WTC11 (cell line): ENCODE measurements at regions not wholly inside any gene's neighbourhood (a gene's known extent, or its start where the extent isn't known, plus 50 kb on each side); places are given as distances from the start of the nearest gene placed in this dataset.

Source experiments
- ATAC-seq: fragments of 200-7000 bp; cut with Tn5 transposase; 2 replicates; pipeline ENCODE4 v1.10.0; 2021; ENCODE audit warnings: mild to moderate bottlenecking, moderate library complexity
- CTCF ChIA-PET: fragments of 300-600 bp; sonication (Branson Sonifier 250); formaldehyde crosslinking; loops from one replicate; lab custom pipeline; 2021; ENCODE audit warnings: antibody characterized with exemption; lab: Charles Lee
- POLR2A ChIA-PET: fragments of 350-600 bp; sonication (Branson Sonifier 250); formaldehyde crosslinking; loops from one replicate; lab custom pipeline; 2021; ENCODE audit warnings: antibody characterized with exemption; lab: Charles Lee
- DNase-seq: peaks from one replicate; pipeline ENCODE4 v3.0.0; 2021; ENCODE audit warnings: low spot score
- H3K27ac Mint-ChIP-seq: 2 replicates; pipeline ENCODE4 v1.8.0; 2021; ENCODE audit warnings: mixed read lengths
- H3K27me3 Mint-ChIP-seq: 2 replicates; pipeline ENCODE4 v1.8.0; 2021; ENCODE audit warnings: low read depth, mild to moderate bottlenecking, moderate library complexity, mixed read lengths
- H3K36me3 Mint-ChIP-seq: 2 replicates; pipeline ENCODE4 v1.8.0; 2021; ENCODE audit warnings: mixed read lengths
- H3K4me1 Mint-ChIP-seq: 2 replicates; pipeline ENCODE4 v1.8.0; 2022; ENCODE audit warnings: mixed read lengths
- H3K4me3 Mint-ChIP-seq: 2 replicates; pipeline ENCODE4 v1.8.0; 2021; ENCODE audit warnings: mild to moderate bottlenecking, moderate library complexity, mixed read lengths
- H3K9me3 Mint-ChIP-seq: 2 replicates; pipeline ENCODE4 v1.8.0; 2021; ENCODE audit warnings: mixed read lengths
- CREB1 ChIP-seq: sonication (generic); formaldehyde crosslinking; IDR thresholded peaks from 2 replicates; pipeline ENCODE4 v1.8.0; 2023; ENCODE audit warnings: mild to moderate bottlenecking, missing genetic modification reagents
- ESRRA ChIP-seq: sonication (generic); formaldehyde crosslinking; IDR thresholded peaks from 2 replicates; pipeline ENCODE4 v1.8.1; 2022; ENCODE audit warnings: mild to moderate bottlenecking, missing genetic modification reagents, borderline replicate concordance
- FOXK1 ChIP-seq: sonication (generic); formaldehyde crosslinking; IDR thresholded peaks from 2 replicates; pipeline ENCODE4 v1.8.0; 2022; ENCODE audit warnings: mild to moderate bottlenecking, moderate library complexity, missing genetic modification reagents
- IRF2 ChIP-seq: sonication (generic); formaldehyde crosslinking; IDR thresholded peaks from 2 replicates; pipeline ENCODE4 v1.8.0; 2022; ENCODE audit warnings: low read depth, missing genetic modification reagents, borderline replicate concordance
- JAZF1 ChIP-seq: fragments of 250-450 bp; sonication (Bioruptor Pico); IDR thresholded peaks from 2 replicates; pipeline ENCODE4 v1.9.0; 2021; ENCODE audit warnings: moderate library complexity, mild to moderate bottlenecking, inconsistent platforms
- NFE2L1 ChIP-seq: sonication (generic); formaldehyde crosslinking; IDR thresholded peaks from 2 replicates; pipeline ENCODE4 v1.8.1; 2023; ENCODE audit warnings: missing genetic modification reagents
- SOX15 ChIP-seq: fragments of 250-450 bp; sonication (Bioruptor Pico); IDR thresholded peaks from 2 replicates; pipeline ENCODE4 v1.9.0; 2021; ENCODE audit warnings: mild to moderate bottlenecking
- TEAD1 ChIP-seq: sonication (generic); formaldehyde crosslinking; IDR thresholded peaks from 2 replicates; pipeline ENCODE4 v1.8.0; 2022; ENCODE audit warnings: mild to moderate bottlenecking, missing genetic modification reagents
- ZNF232 ChIP-seq: sonication (generic); formaldehyde crosslinking; IDR thresholded peaks from 2 replicates; pipeline ENCODE4 v1.8.0; 2022; ENCODE audit warnings: mild to moderate bottlenecking, missing genetic modification reagents
- ZNF317 ChIP-seq: sonication (generic); formaldehyde crosslinking; IDR thresholded peaks from 2 replicates; pipeline ENCODE4 v1.8.1; 2023; ENCODE audit warnings: low read depth, mild to moderate bottlenecking, moderate library complexity, missing genetic modification reagents, borderline replicate concordance
- ZNF671 ChIP-seq: fragments of 250-450 bp; sonication (Bioruptor Pico); IDR thresholded peaks from 2 replicates; pipeline ENCODE4 v1.8.0; 2021; ENCODE audit warnings: mild to moderate bottlenecking
- TF ChIP-seq, protein P1 (sequence below): fragments of 250-450 bp; sonication (Bioruptor Pico); IDR thresholded peaks from 2 replicates; pipeline ENCODE4 v1.8.0; 2021; ENCODE audit warnings: mild to moderate bottlenecking
- TF ChIP-seq, protein P2 (sequence below): sonication (generic); formaldehyde crosslinking; IDR thresholded peaks from 2 replicates; pipeline ENCODE4 v1.8.0; 2022; ENCODE audit warnings: missing genetic modification reagents
- TF ChIP-seq, protein P3 (sequence below): sonication (generic); formaldehyde crosslinking; IDR thresholded peaks from 2 replicates; pipeline ENCODE4 v1.8.0; 2022; ENCODE audit warnings: mild to moderate bottlenecking, missing genetic modification reagents
- TF ChIP-seq, protein P4 (sequence below): fragments of 250-450 bp; sonication (Bioruptor Pico); conservative IDR thresholded peaks from 2 replicates; pipeline ENCODE4 v1.9.0; 2021; ENCODE audit warnings: mild to moderate bottlenecking
- TF ChIP-seq, protein P5 (sequence below): sonication (generic); formaldehyde crosslinking; IDR thresholded peaks from 2 replicates; pipeline ENCODE4 v1.8.0; 2023; ENCODE audit warnings: missing genetic modification reagents
- TF ChIP-seq, protein P6 (sequence below): sonication (generic); formaldehyde crosslinking; IDR thresholded peaks from 2 replicates; pipeline ENCODE4 v1.8.1; 2022; ENCODE audit warnings: mild to moderate bottlenecking, missing genetic modification reagents, moderate library complexity, borderline replicate concordance

DNA sequence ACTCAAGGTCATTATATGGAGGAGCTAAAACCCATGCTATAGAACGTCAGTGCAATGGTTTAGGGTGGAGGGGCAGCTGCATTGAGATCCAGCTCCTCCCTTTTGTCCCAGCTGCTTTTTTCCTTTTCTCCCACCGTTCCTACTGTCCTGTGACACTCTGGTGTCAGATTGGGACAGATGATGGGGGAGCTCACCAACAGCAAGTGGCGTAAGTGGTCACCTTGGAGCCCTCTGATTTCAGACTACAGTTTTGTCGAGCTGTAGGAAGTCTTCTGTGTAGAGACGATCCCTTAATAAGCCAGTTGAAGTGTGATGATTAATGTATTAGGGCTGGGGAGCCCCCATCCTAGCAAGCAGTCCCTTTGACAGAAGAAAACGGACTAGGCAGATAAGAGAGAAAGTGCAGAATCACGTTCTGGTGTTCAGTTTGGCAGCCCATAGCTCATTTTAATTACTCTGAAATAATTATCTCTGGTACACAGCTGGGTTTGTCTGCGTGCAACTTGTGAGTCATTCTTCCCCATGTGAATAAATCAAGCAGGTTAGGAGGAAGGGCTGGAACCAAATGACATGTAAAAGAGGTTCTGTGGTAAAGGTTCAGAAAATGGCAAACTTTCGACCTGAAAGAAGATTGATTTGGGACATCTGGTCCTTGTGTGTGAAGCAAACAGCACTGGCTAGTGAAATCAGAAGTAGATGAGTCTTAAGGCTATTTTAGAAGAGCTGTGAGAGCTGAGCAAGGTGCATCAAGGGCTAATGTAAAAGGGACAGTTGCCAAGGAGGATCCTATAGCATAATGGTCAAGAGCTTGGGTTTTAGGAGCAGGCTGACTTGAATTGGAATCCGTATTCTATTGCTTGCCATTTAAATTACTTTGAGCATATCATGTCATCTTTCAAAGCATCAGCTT lies 241.4 kb downstream of the EDEM1 start:
- POLR2A ChIA-PET = no interaction called here
- CTCF ChIA-PET = no interaction called here
- DNase-seq (no peak), ATAC-seq (no peak)
- Mint-ChIP-seq H3K4me3 (no peak overlapping the region), H3K27me3 (no peaks in the 10 kb centered on the region), H3K4me1 (peaks cover 4% of the 10 kb centered on the region), H3K36me3 (peaks cover 13% of the 10 kb centered on the region; the same call in 1 of the 2 replicates), H3K27ac (no peak overlapping the region), H3K9me3 (peaks cover 57% of the 10 kb centered on the region)
- no peak for TF ChIP-seq SOX15 (CRISPR knock-in tag)
- no peak for TF ChIP-seq NFE2L1 (CRISPR knock-in tag)
- no peak for TF ChIP-seq TEAD1 (CRISPR knock-in tag)
- no peak for TF ChIP-seq FOXK1 (CRISPR knock-in tag)
- TF ChIP-seq JAZF1 (CRISPR knock-in tag) = no peak
- TF ChIP-seq ZNF671 (CRISPR knock-in tag) = no peak
- TF ChIP-seq, protein P1, sequence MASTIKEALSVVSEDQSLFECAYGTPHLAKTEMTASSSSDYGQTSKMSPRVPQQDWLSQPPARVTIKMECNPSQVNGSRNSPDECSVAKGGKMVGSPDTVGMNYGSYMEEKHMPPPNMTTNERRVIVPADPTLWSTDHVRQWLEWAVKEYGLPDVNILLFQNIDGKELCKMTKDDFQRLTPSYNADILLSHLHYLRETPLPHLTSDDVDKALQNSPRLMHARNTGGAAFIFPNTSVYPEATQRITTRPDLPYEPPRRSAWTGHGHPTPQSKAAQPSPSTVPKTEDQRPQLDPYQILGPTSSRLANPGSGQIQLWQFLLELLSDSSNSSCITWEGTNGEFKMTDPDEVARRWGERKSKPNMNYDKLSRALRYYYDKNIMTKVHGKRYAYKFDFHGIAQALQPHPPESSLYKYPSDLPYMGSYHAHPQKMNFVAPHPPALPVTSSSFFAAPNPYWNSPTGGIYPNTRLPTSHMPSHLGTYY (CRISPR knock-in tag) = no peak
- TF ChIP-seq IRF2 (CRISPR knock-in tag) = no peak
- TF ChIP-seq, protein P2, sequence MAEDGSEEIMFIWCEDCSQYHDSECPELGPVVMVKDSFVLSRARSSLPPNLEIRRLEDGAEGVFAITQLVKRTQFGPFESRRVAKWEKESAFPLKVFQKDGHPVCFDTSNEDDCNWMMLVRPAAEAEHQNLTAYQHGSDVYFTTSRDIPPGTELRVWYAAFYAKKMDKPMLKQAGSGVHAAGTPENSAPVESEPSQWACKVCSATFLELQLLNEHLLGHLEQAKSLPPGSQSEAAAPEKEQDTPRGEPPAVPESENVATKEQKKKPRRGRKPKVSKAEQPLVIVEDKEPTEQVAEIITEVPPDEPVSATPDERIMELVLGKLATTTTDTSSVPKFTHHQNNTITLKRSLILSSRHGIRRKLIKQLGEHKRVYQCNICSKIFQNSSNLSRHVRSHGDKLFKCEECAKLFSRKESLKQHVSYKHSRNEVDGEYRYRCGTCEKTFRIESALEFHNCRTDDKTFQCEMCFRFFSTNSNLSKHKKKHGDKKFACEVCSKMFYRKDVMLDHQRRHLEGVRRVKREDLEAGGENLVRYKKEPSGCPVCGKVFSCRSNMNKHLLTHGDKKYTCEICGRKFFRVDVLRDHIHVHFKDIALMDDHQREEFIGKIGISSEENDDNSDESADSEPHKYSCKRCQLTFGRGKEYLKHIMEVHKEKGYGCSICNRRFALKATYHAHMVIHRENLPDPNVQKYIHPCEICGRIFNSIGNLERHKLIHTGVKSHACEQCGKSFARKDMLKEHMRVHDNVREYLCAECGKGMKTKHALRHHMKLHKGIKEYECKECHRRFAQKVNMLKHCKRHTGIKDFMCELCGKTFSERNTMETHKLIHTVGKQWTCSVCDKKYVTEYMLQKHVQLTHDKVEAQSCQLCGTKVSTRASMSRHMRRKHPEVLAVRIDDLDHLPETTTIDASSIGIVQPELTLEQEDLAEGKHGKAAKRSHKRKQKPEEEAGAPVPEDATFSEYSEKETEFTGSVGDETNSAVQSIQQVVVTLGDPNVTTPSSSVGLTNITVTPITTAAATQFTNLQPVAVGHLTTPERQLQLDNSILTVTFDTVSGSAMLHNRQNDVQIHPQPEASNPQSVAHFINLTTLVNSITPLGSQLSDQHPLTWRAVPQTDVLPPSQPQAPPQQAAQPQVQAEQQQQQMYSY (CRISPR knock-in tag) = no peak
- no peak for TF ChIP-seq ZNF232 (CRISPR knock-in tag)
- TF ChIP-seq, protein P3, sequence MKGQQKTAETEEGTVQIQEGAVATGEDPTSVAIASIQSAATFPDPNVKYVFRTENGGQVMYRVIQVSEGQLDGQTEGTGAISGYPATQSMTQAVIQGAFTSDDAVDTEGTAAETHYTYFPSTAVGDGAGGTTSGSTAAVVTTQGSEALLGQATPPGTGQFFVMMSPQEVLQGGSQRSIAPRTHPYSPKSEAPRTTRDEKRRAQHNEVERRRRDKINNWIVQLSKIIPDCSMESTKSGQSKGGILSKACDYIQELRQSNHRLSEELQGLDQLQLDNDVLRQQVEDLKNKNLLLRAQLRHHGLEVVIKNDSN (CRISPR knock-in tag) = no peak
- TF ChIP-seq ZNF317 (CRISPR knock-in tag) = no peak
- no peak for TF ChIP-seq ESRRA
- no peak for TF ChIP-seq CREB1
- TF ChIP-seq, protein P4, sequence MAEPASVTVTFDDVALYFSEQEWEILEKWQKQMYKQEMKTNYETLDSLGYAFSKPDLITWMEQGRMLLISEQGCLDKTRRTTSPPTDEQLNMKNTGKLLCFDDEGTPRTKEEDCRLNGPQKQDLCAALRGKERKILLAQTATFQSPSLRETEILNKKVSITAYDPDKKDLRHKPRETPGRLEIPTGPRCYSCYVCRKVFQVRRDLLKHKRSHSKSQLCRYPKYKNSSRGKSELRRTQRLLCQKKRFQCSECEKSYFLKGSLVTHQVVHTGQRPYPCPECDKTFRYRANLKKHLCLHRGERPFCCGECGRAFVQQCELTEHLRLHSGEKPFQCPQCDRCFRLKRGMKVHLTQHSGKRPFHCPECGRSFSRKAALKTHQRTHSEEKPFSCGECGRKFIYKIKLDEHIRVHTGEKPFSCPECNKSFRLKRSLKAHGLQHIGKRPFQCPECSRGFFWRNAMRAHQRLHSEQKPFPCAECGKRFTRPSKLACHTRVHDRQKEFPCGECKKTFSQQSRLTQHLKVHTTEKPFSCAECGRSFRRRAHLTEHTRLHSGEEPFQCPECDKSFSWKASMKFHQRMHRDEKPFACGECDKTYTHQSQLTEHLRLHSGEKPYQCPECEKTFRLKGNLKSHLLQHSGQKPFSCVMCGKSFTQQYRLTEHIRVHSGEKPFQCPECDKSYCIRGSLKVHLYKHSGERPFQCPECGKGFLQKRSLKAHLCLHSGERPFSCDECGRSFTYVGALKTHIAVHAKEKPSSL = no peak
- TF ChIP-seq, protein P5, sequence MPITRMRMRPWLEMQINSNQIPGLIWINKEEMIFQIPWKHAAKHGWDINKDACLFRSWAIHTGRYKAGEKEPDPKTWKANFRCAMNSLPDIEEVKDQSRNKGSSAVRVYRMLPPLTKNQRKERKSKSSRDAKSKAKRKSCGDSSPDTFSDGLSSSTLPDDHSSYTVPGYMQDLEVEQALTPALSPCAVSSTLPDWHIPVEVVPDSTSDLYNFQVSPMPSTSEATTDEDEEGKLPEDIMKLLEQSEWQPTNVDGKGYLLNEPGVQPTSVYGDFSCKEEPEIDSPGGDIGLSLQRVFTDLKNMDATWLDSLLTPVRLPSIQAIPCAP (CRISPR knock-in tag) = no peak

DNA sequence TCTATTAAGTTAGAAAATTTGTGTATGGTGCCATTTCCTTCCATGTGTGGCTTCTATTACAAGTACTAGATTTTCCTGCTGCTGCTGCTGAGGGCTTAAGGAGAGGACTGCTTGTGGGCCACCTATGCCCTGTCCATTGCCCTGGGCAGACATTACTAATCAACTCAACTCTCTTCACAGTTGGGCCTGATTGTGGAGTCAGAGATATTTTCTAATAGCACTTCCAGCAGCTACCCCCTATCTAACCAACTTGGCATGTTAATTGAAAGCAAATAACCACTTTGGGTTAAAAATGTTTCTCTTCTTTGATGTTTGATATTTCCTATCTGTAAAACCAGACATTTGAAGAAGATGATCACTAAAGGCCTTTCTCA lies 242.0 kb downstream of the EDEM1 start:
- H3K4me1 Mint-ChIP-seq = peaks cover 4% of the 10 kb centered on the region
- no peaks in the 10 kb centered on the region for H3K27me3 Mint-ChIP-seq
- H3K36me3 Mint-ChIP-seq = peaks cover 13% of the 10 kb centered on the region; the same call in 1 of the 2 replicates
- H3K4me3 Mint-ChIP-seq = no peak overlapping the region
- DNase-seq = no peak
- ChIA-PET CTCF (no interaction called here), POLR2A (no interaction called here)
- no peak for ATAC-seq
- no peak overlapping the region for H3K27ac Mint-ChIP-seq
- TF ChIP-seq, protein P6, sequence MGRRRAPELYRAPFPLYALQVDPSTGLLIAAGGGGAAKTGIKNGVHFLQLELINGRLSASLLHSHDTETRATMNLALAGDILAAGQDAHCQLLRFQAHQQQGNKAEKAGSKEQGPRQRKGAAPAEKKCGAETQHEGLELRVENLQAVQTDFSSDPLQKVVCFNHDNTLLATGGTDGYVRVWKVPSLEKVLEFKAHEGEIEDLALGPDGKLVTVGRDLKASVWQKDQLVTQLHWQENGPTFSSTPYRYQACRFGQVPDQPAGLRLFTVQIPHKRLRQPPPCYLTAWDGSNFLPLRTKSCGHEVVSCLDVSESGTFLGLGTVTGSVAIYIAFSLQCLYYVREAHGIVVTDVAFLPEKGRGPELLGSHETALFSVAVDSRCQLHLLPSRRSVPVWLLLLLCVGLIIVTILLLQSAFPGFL (CRISPR knock-in tag) = no peak
- peaks cover 59% of the 10 kb centered on the region for H3K9me3 Mint-ChIP-seq
